Endothelial cell (in vitro differentiated cells): ENCODE measurements at regions not wholly inside any gene's neighbourhood (a gene's known extent, or its start where the extent isn't known, plus 50 kb on each side); places are given as distances from the start of the nearest gene placed in this dataset.

Experiments
- DNase-seq: peaks from one replicate; pipeline ENCODE4 v3.0.0; 2021; ENCODE audit warnings: low spot score
- H3K27ac Mint-ChIP-seq: one replicate; pipeline ENCODE4 v1.8.0; 2021; ENCODE audit warnings: mixed read lengths, inconsistent platforms; ENCODE audit not compliant: unreplicated experiment
- H3K27me3 Mint-ChIP-seq: one replicate; pipeline ENCODE4 v1.8.0; 2021; ENCODE audit warnings: mild to moderate bottlenecking, moderate library complexity, mixed read lengths, inconsistent platforms; ENCODE audit not compliant: unreplicated experiment
- H3K36me3 Mint-ChIP-seq: one replicate; pipeline ENCODE4 v1.8.0; 2021; ENCODE audit warnings: mild to moderate bottlenecking, low read depth, mixed read lengths, inconsistent platforms; ENCODE audit not compliant: unreplicated experiment
- H3K4me1 Mint-ChIP-seq: one replicate; pipeline ENCODE4 v1.8.0; 2021; ENCODE audit warnings: mild to moderate bottlenecking, mixed read lengths, inconsistent platforms; ENCODE audit not compliant: unreplicated experiment
- H3K4me3 Mint-ChIP-seq: one replicate; pipeline ENCODE4 v1.8.0; 2021; ENCODE audit warnings: mild to moderate bottlenecking, mixed read lengths, inconsistent platforms; ENCODE audit not compliant: unreplicated experiment
- H3K9me3 Mint-ChIP-seq: one replicate; pipeline ENCODE4 v1.8.0; 2021; ENCODE audit warnings: mixed read lengths, inconsistent platforms; ENCODE audit not compliant: unreplicated experiment
- CTCF ChIP-seq: fragments of 200-600 bp; sonication (generic); IDR thresholded peaks from one replicate; pipeline ENCODE4 v1.5.0; 2021; ENCODE audit warnings: antibody characterized with exemption; ENCODE audit not compliant: unreplicated experiment

GRCh38 chr21:27379354-27379753, 412.5 kb upstream of the ADAMTS5 start:
- H3K27ac Mint-ChIP-seq: no peak overlapping the region
- H3K4me3 Mint-ChIP-seq: no peak overlapping the region
- DNase-seq: no peak
- H3K4me1 Mint-ChIP-seq: no peaks in the 10 kb centered on the region
- H3K27me3 Mint-ChIP-seq: no peaks in the 10 kb centered on the region
- H3K36me3 Mint-ChIP-seq: no peaks in the 10 kb centered on the region
- no peak for TF ChIP-seq CTCF
- no peaks in the 10 kb centered on the region for H3K9me3 Mint-ChIP-seq

GRCh38 chr21:27372381-27372780, 405.5 kb upstream of the ADAMTS5 start:
- TF ChIP-seq CTCF: no peak
- Mint-ChIP-seq H3K27me3 (no peaks in the 10 kb centered on the region), H3K27ac (no peak overlapping the region), H3K36me3 (no peaks in the 10 kb centered on the region), H3K9me3 (no peaks in the 10 kb centered on the region), H3K4me1 (peaks cover 4% of the 10 kb centered on the region), H3K4me3 (no peak overlapping the region)
- no peak for DNase-seq

- H3K9me3 Mint-ChIP-seq: no peaks in the 10 kb centered on the region
Observed at GRCh38 chr21:27371975-27372331, 405.1 kb upstream of the ADAMTS5 start.

GRCh38 chr21:27371115-27371974, 404.5 kb upstream of the ADAMTS5 start:
- Mint-ChIP-seq H3K36me3 (no peaks in the 10 kb centered on the region), H3K4me3 (no peak overlapping the region), H3K9me3 (no peaks in the 10 kb centered on the region), H3K27ac (no peak overlapping the region), H3K27me3 (no peaks in the 10 kb centered on the region), H3K4me1 (peaks cover 4% of the 10 kb centered on the region)
- no peak for DNase-seq
- no peak for TF ChIP-seq CTCF

More at GRCh38 chr21:27371975-27372331, 405.1 kb upstream of the ADAMTS5 start:
- Mint-ChIP-seq H3K27ac (no peak overlapping the region), H3K36me3 (no peaks in the 10 kb centered on the region), H3K4me1 (peaks cover 4% of the 10 kb centered on the region), H3K4me3 (no peak overlapping the region), H3K27me3 (no peaks in the 10 kb centered on the region)
- no peak for DNase-seq
- TF ChIP-seq CTCF: no peak

- H3K9me3 Mint-ChIP-seq: no peaks in the 10 kb centered on the region
- H3K27me3 Mint-ChIP-seq: no peaks in the 10 kb centered on the region
- H3K27ac Mint-ChIP-seq: no peak overlapping the region
- H3K4me1 Mint-ChIP-seq: peaks cover 4% of the 10 kb centered on the region
- no peak for TF ChIP-seq CTCF
- H3K36me3 Mint-ChIP-seq: no peaks in the 10 kb centered on the region
- no peak overlapping the region for H3K4me3 Mint-ChIP-seq
- no peak for DNase-seq
Observed at GRCh38 chr21:27369978-27370571, 403.2 kb upstream of the ADAMTS5 start.
